Panc1 (cell line): ENCODE measurements at regions not wholly inside any gene's neighbourhood (a gene's known extent, or its start where the extent isn't known, plus 50 kb on each side); places are given as distances from the start of the nearest gene placed in this dataset.

ENCODE experiments used
- ATAC-seq: fragments of 200-7000 bp; cut with Tn5 transposase; 2 replicates; pipeline ENCODE4 v1.9.1; 2020; ENCODE audit warnings: mild to moderate bottlenecking, moderate library complexity
- BruUV-seq: library from RNA; stranded (reverse); fragments of 400-500 nt; replicated peaks from 2 replicates; lab custom pipeline; 2021; lab: Mats Ljungman, UMichigan
- CTCF ChIA-PET: fragments of 300-600 bp; sonication (Branson Sonifier 250); formaldehyde crosslinking; loops from one replicate; lab custom pipeline; 2022; ENCODE audit warnings: antibody characterized with exemption; lab: Charles Lee
- POLR2A ChIA-PET: fragments of 300-600 bp; sonication (Branson Sonifier 250); formaldehyde crosslinking; loops from one replicate; lab custom pipeline; 2022; ENCODE audit warnings: antibody characterized with exemption; lab: Charles Lee
- DNase-seq: peaks from one replicate; pipeline ENCODE4 v3.0.0-alpha.2; 2010; ENCODE audit warnings: low read depth, low spot score
- H3K27ac ChIP-seq: 2 replicates; pipeline ENCODE4 v1.5.1; 2011; ENCODE audit warnings: mild to moderate bottlenecking, low read length, inconsistent platforms
- H3K27me3 ChIP-seq: fragments of 200-500 bp; sonication (Bioruptor generic); 2 replicates; pipeline ENCODE4 v1.6.0; 2014; ENCODE audit warnings: low read length, inconsistent platforms; ENCODE audit not compliant: control insufficient read depth, insufficient read depth
- H3K36me3 ChIP-seq: fragments of 200-500 bp; sonication (Bioruptor generic); 2 replicates; pipeline ENCODE4 v1.5.1; 2014; ENCODE audit warnings: inconsistent platforms, mild to moderate bottlenecking, low read length, moderate library complexity; ENCODE audit not compliant: control insufficient read depth, insufficient read depth
- H3K4me1 ChIP-seq: 2 replicates; pipeline ENCODE4 v1.5.1; 2011; ENCODE audit warnings: inconsistent platforms, mild to moderate bottlenecking, low read length, moderate library complexity; ENCODE audit not compliant: control insufficient read depth, insufficient read depth
- H3K4me3 ChIP-seq, 2 experiments: 2 replicates each; pipeline ENCODE4 v1.5.1; 2011 to 2012; ENCODE audit warnings: low read depth in 2 of 2, low read length in 2 of 2, mild to moderate bottlenecking in 2 of 2, inconsistent platforms in 1 of 2, moderate library complexity in 1 of 2
- H3K9me3 ChIP-seq: fragments of 200-500 bp; sonication (Bioruptor generic); 2 replicates; pipeline ENCODE4 v1.5.1; 2014; ENCODE audit warnings: low read depth, mild to moderate bottlenecking, inconsistent platforms, low read length, moderate library complexity; ENCODE audit not compliant: control insufficient read depth, insufficient read depth
- POLR2AphosphoS5 ChIP-seq: IDR thresholded peaks from 2 replicates; pipeline ENCODE4 v1.6.1; 2012; ENCODE audit warnings: mild to moderate bottlenecking, low read depth, low read length, moderate library complexity
- SIN3A ChIP-seq: IDR thresholded peaks from 2 replicates; pipeline ENCODE4 v1.6.1; 2012; ENCODE audit warnings: low read depth, mild to moderate bottlenecking, low read length, moderate library complexity, borderline replicate concordance; ENCODE audit not compliant: insufficient read depth
- TCF7L2 ChIP-seq: IDR thresholded peaks from 2 replicates; pipeline ENCODE4 v1.6.1; 2011; ENCODE audit warnings: mild to moderate bottlenecking, low read depth, low read length, inconsistent platforms
- in situ Hi-C: cut with HindIII; loops from 2 replicates; pipeline ENCODE4 v1.10.0; 2016; ENCODE audit warnings: low sequenced_read_pairs, low pct_unique_long_range_greater_than_20kb
- intact Hi-C: fragments of 100-400 bp; cut with micrococcal nuclease; formaldehyde crosslinking; loops from one replicate; pipeline ENCODE4 v1.10.0; 2022; ENCODE audit not compliant: unreplicated experiment
- TF ChIP-seq, protein P1 (sequence below), 2 experiments: IDR thresholded peaks; 2 replicates each; pipeline ENCODE4 v1.6.1; 2011 to 2012; ENCODE audit warnings: low read depth in 2 of 2, control low read depth in 1 of 2, low read length in 1 of 2, mild to moderate bottlenecking in 1 of 2, moderate library complexity in 1 of 2; ENCODE audit not compliant: insufficient read depth in 1 of 2
- TF ChIP-seq, protein P2 (sequence below): fragments of 450-650 bp; IDR thresholded peaks from 2 replicates; pipeline ENCODE4 v1.5.1; 2017; ENCODE audit warnings: mild to moderate bottlenecking

GRCh38 chr3:176814285-176814684 lies 383.0 kb downstream of the TBL1XR1 start:
- DNase-seq: peak; percentile 12
- Histone ChIP-seq H3K27me3 (no peaks in the 10 kb centered on the region), H3K36me3 (no peaks in the 10 kb centered on the region), H3K4me3 (no peak overlapping the region), H3K4me1 (no peaks in the 10 kb centered on the region), H3K9me3 (no peaks in the 10 kb centered on the region), H3K27ac (no peak overlapping the region)
- peak; percentile 96 for ATAC-seq
- POLR2A ChIA-PET: no interaction called here
- no TSS peak for BruUV-seq
- CTCF ChIA-PET: interaction anchor here (0.6 to 0.7 kb wide), 2 partner anchors 68 to 842 kb away, joined by 3 read pairs; no protein-coding TSS in a partner anchor
- in situ Hi-C loops: no loop called here
- intact Hi-C loops: loop anchor here (10.0 kb wide), 1 partner anchor 279 kb away; no protein-coding TSS in a partner anchor
- TF ChIP-seq SIN3A: no peak
- TF ChIP-seq TCF7L2: no peak
- TF ChIP-seq POLR2AphosphoS5: no peak
- TF ChIP-seq, protein P1, sequence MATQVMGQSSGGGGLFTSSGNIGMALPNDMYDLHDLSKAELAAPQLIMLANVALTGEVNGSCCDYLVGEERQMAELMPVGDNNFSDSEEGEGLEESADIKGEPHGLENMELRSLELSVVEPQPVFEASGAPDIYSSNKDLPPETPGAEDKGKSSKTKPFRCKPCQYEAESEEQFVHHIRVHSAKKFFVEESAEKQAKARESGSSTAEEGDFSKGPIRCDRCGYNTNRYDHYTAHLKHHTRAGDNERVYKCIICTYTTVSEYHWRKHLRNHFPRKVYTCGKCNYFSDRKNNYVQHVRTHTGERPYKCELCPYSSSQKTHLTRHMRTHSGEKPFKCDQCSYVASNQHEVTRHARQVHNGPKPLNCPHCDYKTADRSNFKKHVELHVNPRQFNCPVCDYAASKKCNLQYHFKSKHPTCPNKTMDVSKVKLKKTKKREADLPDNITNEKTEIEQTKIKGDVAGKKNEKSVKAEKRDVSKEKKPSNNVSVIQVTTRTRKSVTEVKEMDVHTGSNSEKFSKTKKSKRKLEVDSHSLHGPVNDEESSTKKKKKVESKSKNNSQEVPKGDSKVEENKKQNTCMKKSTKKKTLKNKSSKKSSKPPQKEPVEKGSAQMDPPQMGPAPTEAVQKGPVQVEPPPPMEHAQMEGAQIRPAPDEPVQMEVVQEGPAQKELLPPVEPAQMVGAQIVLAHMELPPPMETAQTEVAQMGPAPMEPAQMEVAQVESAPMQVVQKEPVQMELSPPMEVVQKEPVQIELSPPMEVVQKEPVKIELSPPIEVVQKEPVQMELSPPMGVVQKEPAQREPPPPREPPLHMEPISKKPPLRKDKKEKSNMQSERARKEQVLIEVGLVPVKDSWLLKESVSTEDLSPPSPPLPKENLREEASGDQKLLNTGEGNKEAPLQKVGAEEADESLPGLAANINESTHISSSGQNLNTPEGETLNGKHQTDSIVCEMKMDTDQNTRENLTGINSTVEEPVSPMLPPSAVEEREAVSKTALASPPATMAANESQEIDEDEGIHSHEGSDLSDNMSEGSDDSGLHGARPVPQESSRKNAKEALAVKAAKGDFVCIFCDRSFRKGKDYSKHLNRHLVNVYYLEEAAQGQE (IDR thresholded peaks at IDR 0.05; ENCODE audit: insufficient read depth in 1 of 2, low read depth in 2 of 2, low read length in 1 of 2): no peak
- TF ChIP-seq, protein P2, sequence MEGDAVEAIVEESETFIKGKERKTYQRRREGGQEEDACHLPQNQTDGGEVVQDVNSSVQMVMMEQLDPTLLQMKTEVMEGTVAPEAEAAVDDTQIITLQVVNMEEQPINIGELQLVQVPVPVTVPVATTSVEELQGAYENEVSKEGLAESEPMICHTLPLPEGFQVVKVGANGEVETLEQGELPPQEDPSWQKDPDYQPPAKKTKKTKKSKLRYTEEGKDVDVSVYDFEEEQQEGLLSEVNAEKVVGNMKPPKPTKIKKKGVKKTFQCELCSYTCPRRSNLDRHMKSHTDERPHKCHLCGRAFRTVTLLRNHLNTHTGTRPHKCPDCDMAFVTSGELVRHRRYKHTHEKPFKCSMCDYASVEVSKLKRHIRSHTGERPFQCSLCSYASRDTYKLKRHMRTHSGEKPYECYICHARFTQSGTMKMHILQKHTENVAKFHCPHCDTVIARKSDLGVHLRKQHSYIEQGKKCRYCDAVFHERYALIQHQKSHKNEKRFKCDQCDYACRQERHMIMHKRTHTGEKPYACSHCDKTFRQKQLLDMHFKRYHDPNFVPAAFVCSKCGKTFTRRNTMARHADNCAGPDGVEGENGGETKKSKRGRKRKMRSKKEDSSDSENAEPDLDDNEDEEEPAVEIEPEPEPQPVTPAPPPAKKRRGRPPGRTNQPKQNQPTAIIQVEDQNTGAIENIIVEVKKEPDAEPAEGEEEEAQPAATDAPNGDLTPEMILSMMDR: peak; percentile 90

DNA sequence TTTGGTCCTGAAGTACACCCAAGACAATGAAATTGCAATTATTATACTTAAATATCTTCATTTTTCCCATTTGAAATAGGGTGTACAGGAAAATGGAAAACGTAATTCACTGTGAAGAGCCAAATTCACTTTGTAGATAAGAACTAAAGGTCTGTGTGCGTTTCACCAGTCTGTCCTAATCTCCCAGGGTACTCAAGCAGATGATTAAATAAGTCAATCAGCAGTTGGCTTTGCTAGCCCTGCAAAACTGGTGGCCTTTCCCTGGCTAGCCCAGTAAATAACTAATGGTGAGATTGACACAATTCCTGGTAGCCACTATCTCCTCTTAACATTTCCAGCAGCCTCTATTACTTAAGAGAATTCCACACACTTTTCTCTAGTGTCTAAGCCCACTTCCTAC lies 389.3 kb downstream of the TBL1XR1 start:
- no peaks in the 10 kb centered on the region for H3K4me1 ChIP-seq
- intact Hi-C loops: no loop called here
- no peak overlapping the region for H3K4me3 ChIP-seq
- no TSS peak for BruUV-seq
- H3K9me3 ChIP-seq: no peaks in the 10 kb centered on the region
- ATAC-seq (no peak), DNase-seq (no peak)
- H3K27ac ChIP-seq: no peak overlapping the region
- POLR2A ChIA-PET: no interaction called here
- H3K27me3 ChIP-seq: no peaks in the 10 kb centered on the region
- TF ChIP-seq POLR2AphosphoS5 (no peak), TCF7L2 (no peak), SIN3A (no peak)
- TF ChIP-seq, protein P2: no peak
- TF ChIP-seq, protein P1 (IDR thresholded peaks at IDR 0.05; ENCODE audit: insufficient read depth in 1 of 2, low read depth in 2 of 2, low read length in 1 of 2): no peak
- no peaks in the 10 kb centered on the region for H3K36me3 ChIP-seq
- in situ Hi-C loops: no loop called here
- CTCF ChIA-PET: no interaction called here
